Vagina (tissue), 2 donors: ENCODE measurements at regions not wholly inside any gene's neighbourhood (a gene's known extent, or its start where the extent isn't known, plus 50 kb on each side); places are given as distances from the start of the nearest gene placed in this dataset.

Source experiments
- CTCF ChIP-seq, 3 experiments: fragments of 450-650 bp in 2 of 3; fragments of 200-600 bp in 1 of 3; sonication (generic) in 1 of 3; IDR thresholded peaks; one replicate each; pipeline ENCODE4 v1.5.1; 2017 to 2019; ENCODE audit warnings: antibody characterized with exemption in 3 of 3, mild to moderate bottlenecking in 2 of 3, moderate library complexity in 2 of 3
- POLR2AphosphoS5 ChIP-seq, 2 donors: sonication (generic); formaldehyde crosslinking; IDR thresholded peaks; one replicate each; pipeline ENCODE4 v1.9.0; 2017; ENCODE audit warnings: antibody characterized with exemption in 2 of 2, mild to moderate bottlenecking in 2 of 2, low read depth in 1 of 2; ENCODE audit not compliant: insufficient read depth in 1 of 2

GRCh38 chr1:81710857-81711256 is 89.9 kb upstream of the ADGRL2 start:
- TF ChIP-seq CTCF (IDR thresholded peaks at IDR 0.05) = no peak
- TF ChIP-seq POLR2AphosphoS5 (IDR thresholded peaks at IDR 0.05; ENCODE audit: insufficient read depth in 1 of 2, low read depth in 1 of 2) = no peak
